Ovary (tissue), 3 donors: ENCODE measurements at regions not wholly inside any gene's neighbourhood (a gene's known extent, or its start where the extent isn't known, plus 50 kb on each side); places are given as distances from the start of the nearest gene placed in this dataset.

Experiments
- POLR2A ChIP-seq: fragments of 450-650 bp; IDR thresholded peaks from one replicate; pipeline ENCODE4 v1.6.1; 2017; ENCODE audit warnings: antibody characterized with exemption, mild to moderate bottlenecking, moderate library complexity
- TF ChIP-seq, protein P1 (sequence below), 3 donors: fragments of 450-650 bp in 2 of 3; fragments of 200-600 bp in 1 of 3; IDR thresholded peaks; one replicate each; pipeline versions ENCODE4 v1.5.1 to v1.8.0; 2016 to 2022; ENCODE audit warnings: antibody characterized with exemption in 3 of 3, mild to moderate bottlenecking in 1 of 3
- donor health status: DM: no; HTN: no; CAD: no.

DNA sequence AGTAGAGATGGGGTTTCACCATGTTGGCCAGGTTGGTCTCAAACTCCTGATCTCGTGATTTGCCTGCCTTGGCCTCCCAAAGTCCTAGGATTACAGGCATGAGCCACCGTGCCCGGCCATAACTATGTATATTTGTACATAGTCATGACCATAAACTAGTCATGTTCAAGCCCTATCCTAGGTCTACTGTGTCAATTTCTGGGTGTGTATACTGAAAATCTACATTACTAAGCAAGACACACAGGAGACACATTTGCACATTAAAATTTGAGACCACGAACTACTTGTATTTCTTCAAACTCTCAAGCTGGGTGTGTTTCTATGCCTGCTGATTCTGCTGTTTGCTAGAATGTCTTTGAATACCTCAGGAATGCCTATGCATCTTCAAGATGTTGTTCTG lies 451.3 kb upstream of the MCTP2 start:
- TF ChIP-seq POLR2A: no peak
- TF ChIP-seq, protein P1, sequence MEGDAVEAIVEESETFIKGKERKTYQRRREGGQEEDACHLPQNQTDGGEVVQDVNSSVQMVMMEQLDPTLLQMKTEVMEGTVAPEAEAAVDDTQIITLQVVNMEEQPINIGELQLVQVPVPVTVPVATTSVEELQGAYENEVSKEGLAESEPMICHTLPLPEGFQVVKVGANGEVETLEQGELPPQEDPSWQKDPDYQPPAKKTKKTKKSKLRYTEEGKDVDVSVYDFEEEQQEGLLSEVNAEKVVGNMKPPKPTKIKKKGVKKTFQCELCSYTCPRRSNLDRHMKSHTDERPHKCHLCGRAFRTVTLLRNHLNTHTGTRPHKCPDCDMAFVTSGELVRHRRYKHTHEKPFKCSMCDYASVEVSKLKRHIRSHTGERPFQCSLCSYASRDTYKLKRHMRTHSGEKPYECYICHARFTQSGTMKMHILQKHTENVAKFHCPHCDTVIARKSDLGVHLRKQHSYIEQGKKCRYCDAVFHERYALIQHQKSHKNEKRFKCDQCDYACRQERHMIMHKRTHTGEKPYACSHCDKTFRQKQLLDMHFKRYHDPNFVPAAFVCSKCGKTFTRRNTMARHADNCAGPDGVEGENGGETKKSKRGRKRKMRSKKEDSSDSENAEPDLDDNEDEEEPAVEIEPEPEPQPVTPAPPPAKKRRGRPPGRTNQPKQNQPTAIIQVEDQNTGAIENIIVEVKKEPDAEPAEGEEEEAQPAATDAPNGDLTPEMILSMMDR (IDR thresholded peaks at IDR 0.05): no peak
